ENCODE measurements at regions not wholly inside any gene's neighbourhood (a gene's known extent, or its start where the extent isn't known, plus 50 kb on each side); places are given as distances from the start of the nearest gene placed in this dataset.

- Mint-ChIP-seq H3K27me3 (peaks cover 4% of the 10 kb centered on the region), H3K27ac (no peak overlapping the region), H3K4me1 (no peaks in the 10 kb centered on the region), H3K4me3 (no peak overlapping the region), H3K36me3 (ENCODE audit: low read depth) (no peaks in the 10 kb centered on the region), H3K9me3 (no peaks in the 10 kb centered on the region)
- ATAC-seq (replicated peaks): peak; percentile 23
These were observed 442.8 kb downstream of the BCOR start for GRCh38 chrX:39654952-39655351.

GRCh38 chrX:39661116-39661907 is 436.4 kb downstream of the BCOR start:
- no peak overlapping the region for H3K4me3 Mint-ChIP-seq
- H3K9me3 Mint-ChIP-seq: no peaks in the 10 kb centered on the region
- no peaks in the 10 kb centered on the region for H3K27me3 Mint-ChIP-seq
- no peaks in the 10 kb centered on the region for H3K4me1 Mint-ChIP-seq
- H3K36me3 Mint-ChIP-seq (ENCODE audit: low read depth): no peaks in the 10 kb centered on the region
- no peak for ATAC-seq (replicated peaks)
- H3K27ac Mint-ChIP-seq: no peak overlapping the region

- Mint-ChIP-seq H3K27me3 (no peaks in the 10 kb centered on the region), H3K4me1 (no peaks in the 10 kb centered on the region), H3K27ac (no peak overlapping the region), H3K4me3 (no peak overlapping the region), H3K9me3 (no peaks in the 10 kb centered on the region), H3K36me3 (ENCODE audit: low read depth) (no peaks in the 10 kb centered on the region)
- no peak for ATAC-seq (replicated peaks)
These were observed 431.8 kb downstream of the BCOR start for GRCh38 chrX:39665830-39666518.

- no peak overlapping the region for H3K27ac Mint-ChIP-seq
- no peak overlapping the region for H3K4me3 Mint-ChIP-seq
- H3K9me3 Mint-ChIP-seq: no peaks in the 10 kb centered on the region
- no peak for ATAC-seq (replicated peaks)
- H3K4me1 Mint-ChIP-seq: no peaks in the 10 kb centered on the region
- no peaks in the 10 kb centered on the region for H3K36me3 Mint-ChIP-seq (ENCODE audit: low read depth)
- peaks cover 4% of the 10 kb centered on the region for H3K27me3 Mint-ChIP-seq
These were observed 430.6 kb downstream of the BCOR start for GRCh38 chrX:39667191-39667590.

- Mint-ChIP-seq H3K4me1 (no peaks in the 10 kb centered on the region), H3K27me3 (peaks cover 4% of the 10 kb centered on the region), H3K36me3 (ENCODE audit: low read depth) (no peaks in the 10 kb centered on the region), H3K9me3 (no peaks in the 10 kb centered on the region), H3K27ac (no peak overlapping the region), H3K4me3 (no peak overlapping the region)
- no peak for ATAC-seq (replicated peaks)
These were observed 429.8 kb downstream of the BCOR start for GRCh38 chrX:39667736-39668482.

- H3K9me3 Mint-ChIP-seq: no peaks in the 10 kb centered on the region
- H3K4me1 Mint-ChIP-seq: no peaks in the 10 kb centered on the region
- no peaks in the 10 kb centered on the region for H3K36me3 Mint-ChIP-seq (ENCODE audit: low read depth)
- H3K4me3 Mint-ChIP-seq: no peak overlapping the region
- no peak for ATAC-seq (replicated peaks)
- no peak overlapping the region for H3K27ac Mint-ChIP-seq
- H3K27me3 Mint-ChIP-seq: peaks cover 4% of the 10 kb centered on the region
These were observed 428.1 kb downstream of the BCOR start for GRCh38 chrX:39669668-39670067.

GRCh38 chrX:39670281-39670680 is 427.5 kb downstream of the BCOR start:
- no peaks in the 10 kb centered on the region for H3K4me1 Mint-ChIP-seq
- no peak overlapping the region for H3K4me3 Mint-ChIP-seq
- no peaks in the 10 kb centered on the region for H3K36me3 Mint-ChIP-seq (ENCODE audit: low read depth)
- no peak overlapping the region for H3K27ac Mint-ChIP-seq
- H3K27me3 Mint-ChIP-seq: peaks cover 4% of the 10 kb centered on the region
- no peaks in the 10 kb centered on the region for H3K9me3 Mint-ChIP-seq
- ATAC-seq (replicated peaks): no peak

GRCh38 chrX:39672405-39672804 is 425.4 kb downstream of the BCOR start:
- no peak overlapping the region for H3K27ac Mint-ChIP-seq
- no peaks in the 10 kb centered on the region for H3K36me3 Mint-ChIP-seq (ENCODE audit: low read depth)
- H3K4me3 Mint-ChIP-seq: no peak overlapping the region
- no peaks in the 10 kb centered on the region for H3K9me3 Mint-ChIP-seq
- H3K4me1 Mint-ChIP-seq: no peaks in the 10 kb centered on the region
- no peak for ATAC-seq (replicated peaks)
- peaks cover 4% of the 10 kb centered on the region for H3K27me3 Mint-ChIP-seq

- no peak for ATAC-seq (replicated peaks)
- H3K27me3 Mint-ChIP-seq: peaks cover 4% of the 10 kb centered on the region
These were observed 423.1 kb downstream of the BCOR start for GRCh38 chrX:39674490-39675161.

GRCh38 chrX:39675162-39675553 is 422.6 kb downstream of the BCOR start:
- peaks cover 4% of the 10 kb centered on the region for H3K27me3 Mint-ChIP-seq
- H3K4me3 Mint-ChIP-seq: no peak overlapping the region
- no peak overlapping the region for H3K27ac Mint-ChIP-seq
- H3K9me3 Mint-ChIP-seq: no peaks in the 10 kb centered on the region
- H3K36me3 Mint-ChIP-seq (ENCODE audit: low read depth): no peaks in the 10 kb centered on the region
- no peaks in the 10 kb centered on the region for H3K4me1 Mint-ChIP-seq
- no peak for ATAC-seq (replicated peaks)

More at GRCh38 chrX:39674490-39675161, 423.1 kb downstream of the BCOR start:
- H3K27ac Mint-ChIP-seq: no peak overlapping the region
- no peaks in the 10 kb centered on the region for H3K4me1 Mint-ChIP-seq
- no peak overlapping the region for H3K4me3 Mint-ChIP-seq
- H3K9me3 Mint-ChIP-seq: no peaks in the 10 kb centered on the region
- no peaks in the 10 kb centered on the region for H3K36me3 Mint-ChIP-seq (ENCODE audit: low read depth)

- H3K36me3 Mint-ChIP-seq (ENCODE audit: low read depth): no peaks in the 10 kb centered on the region
- H3K27ac Mint-ChIP-seq: no peak overlapping the region
These were observed 422.1 kb downstream of the BCOR start for GRCh38 chrX:39675619-39676018.

GRCh38 chrX:39676434-39676833 is 421.3 kb downstream of the BCOR start:
- Mint-ChIP-seq H3K9me3 (no peaks in the 10 kb centered on the region), H3K4me3 (no peak overlapping the region), H3K36me3 (ENCODE audit: low read depth) (no peaks in the 10 kb centered on the region), H3K4me1 (no peaks in the 10 kb centered on the region), H3K27ac (no peak overlapping the region), H3K27me3 (peaks cover 4% of the 10 kb centered on the region)
- no peak for ATAC-seq (replicated peaks)

More at GRCh38 chrX:39675619-39676018, 422.1 kb downstream of the BCOR start:
- Mint-ChIP-seq H3K4me1 (no peaks in the 10 kb centered on the region), H3K4me3 (no peak overlapping the region), H3K9me3 (no peaks in the 10 kb centered on the region), H3K27me3 (peaks cover 4% of the 10 kb centered on the region)
- ATAC-seq (replicated peaks): no peak

GRCh38 chrX:39677585-39677977 is 420.2 kb downstream of the BCOR start:
- Mint-ChIP-seq H3K9me3 (no peaks in the 10 kb centered on the region), H3K4me1 (no peaks in the 10 kb centered on the region)

GRCh38 chrX:39677978-39678791 is 419.6 kb downstream of the BCOR start:
- H3K4me3 Mint-ChIP-seq: no peak overlapping the region
- ATAC-seq (replicated peaks): no peak
- no peaks in the 10 kb centered on the region for H3K36me3 Mint-ChIP-seq (ENCODE audit: low read depth)
- no peaks in the 10 kb centered on the region for H3K9me3 Mint-ChIP-seq
- no peaks in the 10 kb centered on the region for H3K27me3 Mint-ChIP-seq
- no peaks in the 10 kb centered on the region for H3K4me1 Mint-ChIP-seq
- H3K27ac Mint-ChIP-seq: no peak overlapping the region

More at GRCh38 chrX:39677585-39677977, 420.2 kb downstream of the BCOR start:
- H3K4me3 Mint-ChIP-seq: no peak overlapping the region
- H3K36me3 Mint-ChIP-seq (ENCODE audit: low read depth): no peaks in the 10 kb centered on the region
- no peak overlapping the region for H3K27ac Mint-ChIP-seq
- ATAC-seq (replicated peaks): no peak
- no peaks in the 10 kb centered on the region for H3K27me3 Mint-ChIP-seq
